HG03095 (cell line): ENCODE measurements at regions not wholly inside any gene's neighbourhood (a gene's known extent, or its start where the extent isn't known, plus 50 kb on each side); places are given as distances from the start of the nearest gene placed in this dataset.
"Not testable (repeated sequence)": the region's sequence is repeated elsewhere in the genome, so short reads cannot be mapped to it uniquely, and the experiment has no call there.

Experiments used
- ATAC-seq: cut with Tn5 transposase; IDR thresholded peaks from one replicate; pipeline ENCODE4 v1.9.1; 2021; ENCODE audit warnings: moderate library complexity; ENCODE audit not compliant: unreplicated experiment

GRCh38 chrX:74181976-74182375 is 122.0 kb upstream of the ZCCHC13 start:
- not testable (repeated sequence) for ATAC-seq

GRCh38 chrX:74180716-74181115 is 123.3 kb upstream of the ZCCHC13 start:
- no peak for ATAC-seq

GRCh38 chrX:74179990-74180389 is 124.0 kb upstream of the ZCCHC13 start:
- no peak for ATAC-seq

GRCh38 chrX:74179499-74179898 is 124.5 kb upstream of the ZCCHC13 start:
- no peak for ATAC-seq

GRCh38 chrX:74179071-74179470 is 124.9 kb upstream of the ZCCHC13 start:
- no peak for ATAC-seq

- ATAC-seq: no peak
Measured at GRCh38 chrX:74178536-74178935, 125.4 kb upstream of the ZCCHC13 start.

- ATAC-seq: no peak
Measured at GRCh38 chrX:74171465-74171864, 132.5 kb upstream of the ZCCHC13 start.

- ATAC-seq: no peak
Measured at GRCh38 chrX:74162199-74162598, 141.8 kb upstream of the ZCCHC13 start.

- ATAC-seq: no peak
Measured at GRCh38 chrX:74160816-74161215, 143.2 kb upstream of the ZCCHC13 start.

GRCh38 chrX:74160358-74160757 is 143.6 kb upstream of the ZCCHC13 start:
- ATAC-seq: no peak

- no peak for ATAC-seq
Measured at GRCh38 chrX:74147439-74147838, 156.5 kb upstream of the ZCCHC13 start.

GRCh38 chrX:74138943-74139342 is 165.0 kb upstream of the ZCCHC13 start:
- ATAC-seq: no peak

GRCh38 chrX:74133156-74133796 is 170.7 kb upstream of the ZCCHC13 start:
- no peak for ATAC-seq

- ATAC-seq: no peak
Measured at GRCh38 chrX:74132280-74132679, 171.7 kb upstream of the ZCCHC13 start.

GRCh38 chrX:74119016-74119910 is 184.7 kb upstream of the ZCCHC13 start:
- no peak for ATAC-seq

- no peak for ATAC-seq
Measured at GRCh38 chrX:74117962-74118902, 185.7 kb upstream of the ZCCHC13 start.

- no peak for ATAC-seq
Measured at GRCh38 chrX:74111245-74111644, 192.7 kb upstream of the ZCCHC13 start.

- no peak for ATAC-seq
Measured at GRCh38 chrX:74107666-74108065, 196.3 kb upstream of the ZCCHC13 start.

- no peak for ATAC-seq
Measured at GRCh38 chrX:74104356-74105015, 199.5 kb upstream of the ZCCHC13 start.

- not testable (repeated sequence) for ATAC-seq
Measured at GRCh38 chrX:74098407-74098806, 205.6 kb upstream of the ZCCHC13 start.

GRCh38 chrX:74090049-74090448 is 213.9 kb upstream of the ZCCHC13 start:
- ATAC-seq: no peak
